K562 (cell line): ENCODE measurements at regions not wholly inside any gene's neighbourhood (a gene's known extent, or its start where the extent isn't known, plus 50 kb on each side); places are given as distances from the start of the nearest gene placed in this dataset.

Source experiments
- ATAC-seq: fragments of 200-7000 bp; cut with Tn5 transposase; 3 replicates; pipeline ENCODE4 v1.9.1; 2020; ENCODE audit warnings: moderate library complexity
- BruUV-seq: library from RNA; stranded (reverse); fragments of 400-500 nt; replicated peaks from 2 replicates; lab custom pipeline; 2021; lab: Mats Ljungman, UMichigan
- CTCF ChIA-PET: fragments of 300-600 bp; formaldehyde crosslinking; extraction: SDS; loops from one replicate; lab custom pipeline; 2021; ENCODE audit warnings: low intra/inter-chr PET ratio; lab: Yijun Ruan, JAX
- POLR2A ChIA-PET: fragments of 300-600, 350-650 bp; sonication (Branson Sonifier 250); formaldehyde crosslinking; extraction: SDS; loops from one replicate; lab custom pipeline; 2021; ENCODE audit warnings: antibody characterized with exemption, inconsistent platforms; lab: Yijun Ruan, JAX
- DNase-seq, 4 experiments: peaks; one replicate each; pipeline versions ENCODE4 v3.0.0 to v3.0.0-alpha.2; 2011 to 2018; ENCODE audit warnings: low spot score in 3 of 4, mixed read lengths in 3 of 4; ENCODE audit errors: extremely low read depth in 1 of 4
- FAIRE-seq: peaks from 2 replicates; lab custom pipeline; 2011; peaks lifted over from hg19 to GRCh38; lab: Jason Lieb, UNC
- H2AFZ ChIP-seq: 2 replicates; pipeline ENCODE4 v1.6.0; 2011; ENCODE audit warnings: low read depth, low read length, control low read depth, inconsistent platforms
- H3K27ac ChIP-seq: fragments of 200-600 bp; 3 replicates; pipeline ENCODE4 v1.8.0; 2011; ENCODE audit warnings: low read depth, mild to moderate bottlenecking, control low read depth, inconsistent platforms, low read length, moderate library complexity, mixed read lengths; ENCODE audit errors: extremely low read depth
- H3K27me3 ChIP-seq, 2 experiments: fragments of 300-600 bp in 1 of 2; 2 replicates in 1 of 2; 3 replicates in 1 of 2; pipeline versions ENCODE4 v1.6.0 to v1.8.0; 2011; ENCODE audit warnings: inconsistent platforms in 2 of 2, low read length in 2 of 2, mild to moderate bottlenecking in 1 of 2, mixed read lengths in 1 of 2, moderate library complexity in 1 of 2; ENCODE audit not compliant: control insufficient read depth in 2 of 2, insufficient read depth in 2 of 2
- H3K36me3 ChIP-seq: fragments of 300-600 bp; 3 replicates; pipeline ENCODE4 v1.8.0; 2011; ENCODE audit warnings: mild to moderate bottlenecking, low read length, inconsistent platforms; ENCODE audit not compliant: control insufficient read depth, insufficient read depth
- H3K4me1 ChIP-seq, 2 experiments: fragments of 200-600 bp in 1 of 2; replicated peaks in 1 of 2; 2 replicates in 1 of 2; 3 replicates in 1 of 2; pipeline versions ENCODE4 v1.5.1 to v1.8.0; 2011; ENCODE audit warnings: inconsistent platforms in 2 of 2, low read length in 2 of 2, mild to moderate bottlenecking in 1 of 2, mixed read lengths in 1 of 2, moderate library complexity in 1 of 2; ENCODE audit not compliant: control insufficient read depth in 2 of 2, insufficient read depth in 2 of 2
- H3K4me2 ChIP-seq: 2 replicates; pipeline ENCODE4 v1.6.1; 2011; ENCODE audit warnings: low read length, control low read depth, inconsistent platforms, mixed read lengths; ENCODE audit not compliant: insufficient read depth
- H3K4me3 ChIP-seq: fragments of 200-600 bp; sonication (generic), shearing (Covaris generic); 2 replicates; pipeline ENCODE4 v1.5.1; 2016; ENCODE audit warnings: control low read depth, inconsistent platforms
- H3K79me2 ChIP-seq: fragments of 200-600 bp; 3 replicates; pipeline ENCODE4 v1.8.0; 2011; ENCODE audit warnings: low read length, inconsistent platforms; ENCODE audit not compliant: control insufficient read depth, insufficient read depth
- H3K9ac ChIP-seq, 2 experiments: 2 replicates each; pipeline versions ENCODE4 v1.6.0 to v1.6.1; 2011; ENCODE audit warnings: low read depth in 2 of 2, low read length in 2 of 2, control low read depth in 1 of 2, inconsistent platforms in 1 of 2, mild to moderate bottlenecking in 1 of 2, mixed read lengths in 1 of 2; ENCODE audit not compliant: insufficient read depth in 1 of 2
- H3K9me1 ChIP-seq: one replicate; pipeline ENCODE4 v1.6.0; 2011; ENCODE audit warnings: inconsistent platforms, mild to moderate bottlenecking, low read length, moderate library complexity; ENCODE audit not compliant: control insufficient read depth, insufficient read depth
- H3K9me3 ChIP-seq: replicated peaks from 2 replicates; pipeline ENCODE4 v1.5.1; 2011; ENCODE audit warnings: low read depth, low read length, inconsistent platforms; ENCODE audit not compliant: control insufficient read depth, insufficient read depth
- H4K20me1 ChIP-seq: replicated peaks from 2 replicates; pipeline ENCODE4 v1.6.1; 2011; ENCODE audit warnings: low read length, inconsistent platforms, mixed read lengths; ENCODE audit not compliant: control insufficient read depth, insufficient read depth
- BCLAF1 ChIP-seq, 2 experiments: fragments of 450-650 bp in 1 of 2; IDR thresholded peaks; 2 replicates each; pipeline ENCODE4 v1.6.1; 2011 to 2017; ENCODE audit warnings: low read depth in 2 of 2, antibody characterized with exemption in 1 of 2, borderline replicate concordance in 1 of 2, low read length in 1 of 2, mild to moderate bottlenecking in 1 of 2, mixed read lengths in 1 of 2; ENCODE audit not compliant: control insufficient read depth in 1 of 2
- CXXC5 ChIP-seq: fragments of 250-450 bp; sonication (Bioruptor Pico); IDR thresholded peaks from 2 replicates; pipeline ENCODE4 v1.8.0; 2022; ENCODE audit warnings: inconsistent platforms, mild to moderate bottlenecking, moderate library complexity
- DDX20 ChIP-seq: fragments of 450-650 bp; IDR thresholded peaks from 2 replicates; pipeline ENCODE4 v1.6.1; 2016; ENCODE audit warnings: missing genetic modification characterization, low read depth, mild to moderate bottlenecking, missing compliant biosample characterization, moderate library complexity
- IRF9 ChIP-seq: fragments of 450-650 bp; IDR thresholded peaks from 2 replicates; pipeline ENCODE4 v1.6.1; 2016; ENCODE audit warnings: missing biosample characterization, missing genetic modification characterization
- LARP7 ChIP-seq: fragments of 450-650 bp; IDR thresholded peaks from 2 replicates; pipeline ENCODE4 v1.6.1; 2016
- MEIS2 ChIP-seq: fragments of 450-650 bp; IDR thresholded peaks from 2 replicates; pipeline ENCODE4 v1.6.1; 2014; ENCODE audit warnings: mild to moderate bottlenecking; ENCODE audit not compliant: partially characterized antibody
- NFATC3 ChIP-seq: fragments of 450-650 bp; IDR thresholded peaks from 2 replicates; pipeline ENCODE4 v1.6.1; 2017; ENCODE audit warnings: mild to moderate bottlenecking
- POLR3G ChIP-seq: IDR thresholded peaks from 2 replicates; pipeline ENCODE4 v1.6.1; 2011; ENCODE audit not compliant: insufficient read length, insufficient replicate concordance; ENCODE audit errors: extremely low read depth
- RBM39 ChIP-seq: fragments of 200-400 bp; formaldehyde crosslinking; optimal IDR thresholded peaks from 2 replicates; pipeline ENCODE3; 2018; ENCODE audit warnings: low read depth, low read length
- ZBTB43 ChIP-seq: sonication (generic); formaldehyde crosslinking; IDR thresholded peaks from 2 replicates; pipeline ENCODE4 v1.8.0; 2023; ENCODE audit warnings: mild to moderate bottlenecking, missing genetic modification reagents
- ZEB2 ChIP-seq: fragments of 450-650 bp; IDR thresholded peaks from 2 replicates; pipeline ENCODE4 v1.6.1; 2016
- ZNF668 ChIP-seq: fragments of 250-450 bp; sonication (Bioruptor Pico); IDR thresholded peaks from 2 replicates; pipeline ENCODE4 v1.8.0; 2022; ENCODE audit warnings: mild to moderate bottlenecking, inconsistent platforms
- ZNF785 ChIP-seq: fragments of 250-450 bp; sonication (Bioruptor Pico); IDR thresholded peaks from 2 replicates; pipeline ENCODE4 v1.4.0; 2020; ENCODE audit warnings: mild to moderate bottlenecking
- WGBS: fragments of 100-300 bp; shearing (Covaris generic); methylation state at CpG from one replicate; pipeline ENCODE4 v1.1.6; 2016; ENCODE audit warnings: low coverage, mixed read lengths; ENCODE audit not compliant: insufficient coverage; ENCODE audit errors: missing lambda C conversion rate; 5-methylcytosine and 5-hydroxymethylcytosine counted together
- in situ Hi-C: fragments of 300-500 bp; cut with MboI; formaldehyde crosslinking; loops from 4 replicates; pipeline ENCODE4 v1.15.0; 2018; ENCODE audit warnings: inconsistent platforms, mixed read lengths
- intact Hi-C: fragments of 100-400 bp; cut with micrococcal nuclease; formaldehyde crosslinking; loops from 2 replicates; pipeline ENCODE4 v1.14.2; 2022

GRCh38 chr12:71004578-71004977 is 84.0 kb upstream of the PTPRR start:
- no peak overlapping the region for H3K4me3 ChIP-seq
- in situ Hi-C loops, result loop anchor here (25.0 kb wide), 2 partner anchors 267 to 417 kb away; no protein-coding TSS in a partner anchor
- H3K4me2 ChIP-seq, result no peak overlapping the region
- DNase-seq (no peak), FAIRE-seq (no peak), ATAC-seq (no peak)
- 1% methylated on average over 4 of the region's 4 CpGs for WGBS
- H3K9me3 ChIP-seq, result no peaks in the 10 kb centered on the region
- H3K27me3 ChIP-seq, result no peaks in the 10 kb centered on the region
- H3K4me1 ChIP-seq, result no peaks in the 10 kb centered on the region
- no peaks in the 10 kb centered on the region for H3K36me3 ChIP-seq
- H3K9ac ChIP-seq, result no peak overlapping the region
- no peaks in the 10 kb centered on the region for H4K20me1 ChIP-seq
- CTCF ChIA-PET, result no interaction called here
- no peaks in the 10 kb centered on the region for H3K79me2 ChIP-seq
- no peak overlapping the region for H3K27ac ChIP-seq
- BruUV-seq, result no TSS peak
- no peaks in the 10 kb centered on the region for H3K9me1 ChIP-seq
- intact Hi-C loops, result no loop called here
- H2AFZ ChIP-seq, result no peak overlapping the region
- POLR2A ChIA-PET, result no interaction called here
- no peak for TF ChIP-seq ZBTB43 (CRISPR knock-in tag)
- no peak for TF ChIP-seq DDX20 (tag)
- no peak for TF ChIP-seq MEIS2
- no peak for TF ChIP-seq ZEB2
- TF ChIP-seq CXXC5, result no peak
- no peak for TF ChIP-seq ZNF785
- TF ChIP-seq ZNF668, result no peak
- no peak for TF ChIP-seq POLR3G
- no peak for TF ChIP-seq BCLAF1 (IDR thresholded peaks at IDR 0.05; ENCODE audit: borderline replicate concordance in 1 of 2, control insufficient read depth in 1 of 2, low read depth in 2 of 2, low read length in 1 of 2)
- TF ChIP-seq LARP7, result no peak
- no peak for TF ChIP-seq NFATC3
- no peak for TF ChIP-seq RBM39
- no peak for TF ChIP-seq IRF9
